HG02852 (cell line): ENCODE measurements at regions not wholly inside any gene's neighbourhood (a gene's known extent, or its start where the extent isn't known, plus 50 kb on each side); places are given as distances from the start of the nearest gene placed in this dataset.
"Not testable (repeated sequence)": the region's sequence is repeated elsewhere in the genome, so short reads cannot be mapped to it uniquely, and the experiment has no call there.

Source experiments
- ATAC-seq: cut with Tn5 transposase; IDR thresholded peaks from one replicate; pipeline ENCODE4 v1.9.1; 2021; ENCODE audit warnings: mild to moderate bottlenecking, moderate library complexity; ENCODE audit not compliant: unreplicated experiment

- no peak for ATAC-seq
Measured at GRCh38 chr6:140811642-140812041, 1321.1 kb upstream of the GJE1 start.

- ATAC-seq = peak; percentile 95
Measured at GRCh38 chr6:140809694-140810101, 1323.0 kb upstream of the GJE1 start.

GRCh38 chr6:140806431-140806830 lies 1326.3 kb upstream of the GJE1 start:
- ATAC-seq = no peak

- ATAC-seq = no peak
Measured at GRCh38 chr6:140794544-140794943, 1338.2 kb upstream of the GJE1 start.

GRCh38 chr6:140790109-140790508 lies 1342.6 kb upstream of the GJE1 start:
- no peak for ATAC-seq

- ATAC-seq = no peak
Measured at GRCh38 chr6:140789466-140789865, 1343.3 kb upstream of the GJE1 start.

GRCh38 chr6:140785926-140786325 lies 1346.8 kb upstream of the GJE1 start:
- no peak for ATAC-seq

- ATAC-seq = no peak
Measured at GRCh38 chr6:140784573-140784972, 1348.2 kb upstream of the GJE1 start.

- not testable (repeated sequence) for ATAC-seq
Measured at GRCh38 chr6:140783504-140783903, 1349.2 kb upstream of the GJE1 start.

- ATAC-seq = no peak
Measured at GRCh38 chr6:140782941-140783340, 1349.8 kb upstream of the GJE1 start.

GRCh38 chr6:140779991-140780596 lies 1352.6 kb upstream of the GJE1 start:
- no peak for ATAC-seq

GRCh38 chr6:140779341-140779740 lies 1353.4 kb upstream of the GJE1 start:
- no peak for ATAC-seq

- no peak for ATAC-seq
Measured at GRCh38 chr6:140777780-140778179, 1354.9 kb upstream of the GJE1 start.

- ATAC-seq = no peak
Measured at GRCh38 chr6:140775061-140775460, 1357.7 kb upstream of the GJE1 start.

- peak; percentile 100 for ATAC-seq
Measured at GRCh38 chr6:140774080-140774505, 1358.6 kb upstream of the GJE1 start.

GRCh38 chr6:140773276-140773675 lies 1359.4 kb upstream of the GJE1 start:
- ATAC-seq = no peak

GRCh38 chr6:140772576-140772975 lies 1360.1 kb upstream of the GJE1 start:
- ATAC-seq = no peak

GRCh38 chr6:140768133-140768532 lies 1364.6 kb upstream of the GJE1 start:
- no peak for ATAC-seq

- no peak for ATAC-seq
Measured at GRCh38 chr6:140766999-140767398, 1365.7 kb upstream of the GJE1 start.

- no peak for ATAC-seq
Measured at GRCh38 chr6:140758169-140758877, 1374.4 kb upstream of the GJE1 start.

GRCh38 chr6:140752234-140752633 lies 1377.8 kb upstream of the CITED2 start:
- ATAC-seq = no peak

- ATAC-seq = no peak
Measured at GRCh38 chr6:140747114-140747513, 1372.7 kb upstream of the CITED2 start.
